ENCODE measurements at regions not wholly inside any gene's neighbourhood (a gene's known extent, or its start where the extent isn't known, plus 50 kb on each side); places are given as distances from the start of the nearest gene placed in this dataset.

GRCh38 chr12:72089678-72090077 lies 151.0 kb downstream of the TPH2 start (continued):
- TF ChIP-seq, protein P1, sequence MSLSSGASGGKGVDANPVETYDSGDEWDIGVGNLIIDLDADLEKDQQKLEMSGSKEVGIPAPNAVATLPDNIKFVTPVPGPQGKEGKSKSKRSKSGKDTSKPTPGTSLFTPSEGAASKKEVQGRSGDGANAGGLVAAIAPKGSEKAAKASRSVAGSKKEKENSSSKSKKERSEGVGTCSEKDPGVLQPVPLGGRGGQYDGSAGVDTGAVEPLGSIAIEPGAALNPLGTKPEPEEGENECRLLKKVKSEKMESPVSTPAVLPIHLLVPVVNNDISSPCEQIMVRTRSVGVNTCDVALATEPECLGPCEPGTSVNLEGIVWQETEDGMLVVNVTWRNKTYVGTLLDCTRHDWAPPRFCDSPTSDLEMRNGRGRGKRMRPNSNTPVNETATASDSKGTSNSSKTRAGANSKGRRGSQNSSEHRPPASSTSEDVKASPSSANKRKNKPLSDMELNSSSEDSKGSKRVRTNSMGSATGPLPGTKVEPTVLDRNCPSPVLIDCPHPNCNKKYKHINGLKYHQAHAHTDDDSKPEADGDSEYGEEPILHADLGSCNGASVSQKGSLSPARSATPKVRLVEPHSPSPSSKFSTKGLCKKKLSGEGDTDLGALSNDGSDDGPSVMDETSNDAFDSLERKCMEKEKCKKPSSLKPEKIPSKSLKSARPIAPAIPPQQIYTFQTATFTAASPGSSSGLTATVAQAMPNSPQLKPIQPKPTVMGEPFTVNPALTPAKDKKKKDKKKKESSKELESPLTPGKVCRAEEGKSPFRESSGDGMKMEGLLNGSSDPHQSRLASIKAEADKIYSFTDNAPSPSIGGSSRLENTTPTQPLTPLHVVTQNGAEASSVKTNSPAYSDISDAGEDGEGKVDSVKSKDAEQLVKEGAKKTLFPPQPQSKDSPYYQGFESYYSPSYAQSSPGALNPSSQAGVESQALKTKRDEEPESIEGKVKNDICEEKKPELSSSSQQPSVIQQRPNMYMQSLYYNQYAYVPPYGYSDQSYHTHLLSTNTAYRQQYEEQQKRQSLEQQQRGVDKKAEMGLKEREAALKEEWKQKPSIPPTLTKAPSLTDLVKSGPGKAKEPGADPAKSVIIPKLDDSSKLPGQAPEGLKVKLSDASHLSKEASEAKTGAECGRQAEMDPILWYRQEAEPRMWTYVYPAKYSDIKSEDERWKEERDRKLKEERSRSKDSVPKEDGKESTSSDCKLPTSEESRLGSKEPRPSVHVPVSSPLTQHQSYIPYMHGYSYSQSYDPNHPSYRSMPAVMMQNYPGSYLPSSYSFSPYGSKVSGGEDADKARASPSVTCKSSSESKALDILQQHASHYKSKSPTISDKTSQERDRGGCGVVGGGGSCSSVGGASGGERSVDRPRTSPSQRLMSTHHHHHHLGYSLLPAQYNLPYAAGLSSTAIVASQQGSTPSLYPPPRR (CRISPR knock-in tag; IDR thresholded peaks at IDR 0.05; ENCODE audit: borderline replicate concordance): no peak
- TF ChIP-seq ZMAT5 (CRISPR knock-in tag; IDR thresholded peaks at IDR 0.05; ENCODE audit: borderline replicate concordance, low read depth) (no peak), ZBTB44 (CRISPR knock-in tag; IDR thresholded peaks at IDR 0.05) (no peak), TRIM24 (CRISPR knock-in tag; IDR thresholded peaks at IDR 0.05) (no peak), ZNF10 (CRISPR knock-in tag; IDR thresholded peaks at IDR 0.05; ENCODE audit: borderline replicate concordance, low read depth) (no peak), ZNF543 (CRISPR knock-in tag; IDR thresholded peaks at IDR 0.05) (no peak)

DNA sequence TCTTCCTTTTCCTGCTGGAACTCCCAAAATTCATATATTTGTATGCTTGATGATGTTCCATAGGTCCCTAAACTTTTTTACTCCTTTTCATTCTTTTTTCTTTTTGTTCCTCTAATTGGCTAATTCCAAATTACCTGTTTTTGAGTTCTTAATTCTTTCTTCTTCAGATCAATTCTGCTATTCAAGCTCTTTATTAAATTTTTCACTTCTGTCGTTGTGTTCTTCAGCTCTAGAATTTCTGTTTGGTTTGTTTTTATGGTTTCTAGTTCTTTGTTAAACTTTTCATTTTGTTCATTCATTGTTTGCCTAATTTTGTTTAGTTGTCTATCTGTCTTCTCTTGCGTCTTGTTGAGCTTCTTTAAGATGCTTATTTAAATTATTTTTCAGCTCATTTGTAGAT lies 154.8 kb downstream of the TPH2 start:
- Histone ChIP-seq H2AFZ (ENCODE audit: low read length) (no peak overlapping the region), H4K20me1 (ENCODE audit: insufficient read depth, low read length) (no peaks in the 10 kb centered on the region), H3K27ac (ENCODE audit: extremely low read length, insufficient read depth, low read length) (no peak overlapping the region), H3K79me2 (ENCODE audit: insufficient read depth, low read length) (no peaks in the 10 kb centered on the region), H3K4me1 (ENCODE audit: insufficient read depth, low read length) (no peaks in the 10 kb centered on the region), H3K9ac (ENCODE audit: insufficient read depth, low read depth, low read length) (no peak overlapping the region), H3K27me3 (ENCODE audit: control insufficient read depth in 1 of 2, insufficient read depth in 2 of 2, low read length in 2 of 2) (no peaks in the 10 kb centered on the region), H3K4me2 (ENCODE audit: low read depth, low read length) (no peak overlapping the region), H3K9me3 (ENCODE audit: low read length) (no peaks in the 10 kb centered on the region), H3K4me3 (replicated peaks in 1 of 3; ENCODE audit: insufficient read depth in 1 of 3, low read depth in 2 of 3, low read length in 3 of 3) (no peak overlapping the region), H3K36me3 (replicated peaks in 1 of 2; ENCODE audit: control insufficient read depth in 1 of 2, insufficient read depth in 2 of 2, low read length in 2 of 2) (no peaks in the 10 kb centered on the region)
- no TSS peak for BruUV-seq (replicated peaks)
- TF ChIP-seq ZNF549 (CRISPR knock-in tag; IDR thresholded peaks at IDR 0.05): no peak
- peak; percentile 90; the same call in 1 of the 2 replicates for TF ChIP-seq ZNF160 (CRISPR knock-in tag; IDR thresholded peaks at IDR 0.05)
- no peak for TF ChIP-seq ZFYVE20 (CRISPR knock-in tag; IDR thresholded peaks at IDR 0.05; ENCODE audit: borderline replicate concordance, low read depth)
- no peak for TF ChIP-seq GATA4 (IDR thresholded peaks at IDR 0.05; ENCODE audit: borderline replicate concordance, low read depth)
- WGBS (ENCODE audit: low lambda C conversion rate): 1% methylated on average over 2 of the region's 2 CpGs
- ATAC-seq (no peak), FAIRE-seq (no peak), DNase-seq (ENCODE audit: low spot score) (no peak)
- intact Hi-C loops (cut with micrococcal nuclease; ENCODE audit: unreplicated experiment): no loop called here
- in situ Hi-C loops (cut with HindIII; ENCODE audit: extremely low pct_ligation_motif_present, low pct_unique_long_range_greater_than_20kb): no loop called here
- ChIA-PET CTCF (ENCODE audit: low intra/inter-chr PET ratio, low total read pairs) (no interaction called here), POLR2A (no interaction called here)

Data from HepG2 (cell line).